GM10266 (cell line): ENCODE measurements at regions not wholly inside any gene's neighbourhood (a gene's known extent, or its start where the extent isn't known, plus 50 kb on each side); places are given as distances from the start of the nearest gene placed in this dataset.

Experiments
- DNase-seq: peaks from one replicate; pipeline ENCODE4 v3.0.0; 2012; ENCODE audit errors: extremely low spot score
- CTCF ChIP-seq: IDR thresholded peaks from 2 replicates; pipeline ENCODE4 v1.5.1; 2012; ENCODE audit warnings: mild to moderate bottlenecking, low read depth; ENCODE audit not compliant: control insufficient read depth, insufficient read depth; ENCODE audit errors: missing control alignments

GRCh38 chr1:199705825-199706224 is 321.7 kb upstream of the NR5A2 start:
- DNase-seq, result no peak
- TF ChIP-seq CTCF, result no peak

GRCh38 chr1:199706826-199707606 is 320.5 kb upstream of the NR5A2 start:
- TF ChIP-seq CTCF, result no peak
- DNase-seq, result no peak

- DNase-seq, result no peak
- TF ChIP-seq CTCF, result no peak
Observed at GRCh38 chr1:199710974-199711373, 316.5 kb upstream of the NR5A2 start.

GRCh38 chr1:199716729-199717128 is 310.8 kb upstream of the NR5A2 start:
- TF ChIP-seq CTCF, result no peak
- no peak for DNase-seq

GRCh38 chr1:199719156-199719842 is 308.2 kb upstream of the NR5A2 start:
- TF ChIP-seq CTCF, result no peak
- DNase-seq, result no peak

- no peak for DNase-seq
- TF ChIP-seq CTCF, result no peak
Observed at GRCh38 chr1:199720496-199720895, 307.0 kb upstream of the NR5A2 start.

- DNase-seq, result no peak
Observed at GRCh38 chr1:199721001-199721400, 306.5 kb upstream of the NR5A2 start.

More at GRCh38 chr1:199721001-199721400, 306.5 kb upstream of the NR5A2 start:
- no peak for TF ChIP-seq CTCF
